ENCODE measurements at regions not wholly inside any gene's neighbourhood (a gene's known extent, or its start where the extent isn't known, plus 50 kb on each side); places are given as distances from the start of the nearest gene placed in this dataset.

DNA sequence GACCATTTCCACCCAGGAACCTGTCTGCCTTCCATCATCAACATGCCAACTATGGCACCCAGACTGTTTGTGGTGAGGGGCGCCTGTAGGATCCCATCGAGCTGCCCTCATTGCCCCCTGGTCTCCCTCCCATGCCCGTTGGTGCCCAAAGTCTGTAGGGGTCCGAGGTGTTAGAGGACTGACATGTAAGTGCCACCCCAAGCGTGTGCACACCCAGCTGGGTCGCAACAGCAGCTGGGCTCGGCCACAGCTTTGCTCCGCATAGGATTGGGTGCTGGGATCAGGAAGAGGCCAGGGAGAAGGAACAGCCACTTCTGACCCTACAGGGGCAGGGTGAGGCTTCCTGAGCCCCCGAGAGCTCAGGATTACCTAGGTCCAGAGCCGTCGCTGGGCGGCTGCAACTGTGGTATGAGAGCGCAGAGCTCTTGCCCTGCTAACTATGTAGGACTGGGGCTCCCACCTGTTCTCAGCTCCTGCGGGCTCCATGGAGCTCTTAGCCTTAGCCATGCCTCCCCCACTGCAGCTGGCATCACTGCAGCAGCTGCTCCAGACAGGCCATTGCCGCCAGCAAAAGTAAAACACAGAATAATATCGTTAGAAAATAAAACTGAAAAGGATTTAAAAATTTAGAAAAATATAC lies 1160.3 kb downstream of the FSTL5 start:
- no peak for DNase-seq (ENCODE audit: low read depth)

DNA sequence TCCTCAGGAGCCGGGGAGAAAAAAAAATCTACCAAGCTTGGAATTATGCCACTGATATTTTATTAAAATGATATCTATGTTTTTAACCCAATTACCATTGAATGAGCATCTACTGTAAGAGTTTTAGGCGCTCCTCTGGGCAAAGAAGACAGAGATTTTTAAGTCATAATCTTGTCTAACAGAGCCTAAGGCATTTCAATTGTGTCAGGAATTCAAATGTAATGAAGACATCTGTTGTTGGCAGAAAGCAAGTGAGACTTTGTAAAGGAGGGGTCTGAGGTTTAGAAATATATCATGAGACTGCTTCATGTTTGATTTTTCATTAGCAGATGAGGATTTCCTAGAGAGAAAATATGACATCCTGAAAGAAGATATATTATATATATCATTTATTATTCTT lies 1158.1 kb downstream of the FSTL5 start:
- DNase-seq (ENCODE audit: low read depth), result no peak

DNA sequence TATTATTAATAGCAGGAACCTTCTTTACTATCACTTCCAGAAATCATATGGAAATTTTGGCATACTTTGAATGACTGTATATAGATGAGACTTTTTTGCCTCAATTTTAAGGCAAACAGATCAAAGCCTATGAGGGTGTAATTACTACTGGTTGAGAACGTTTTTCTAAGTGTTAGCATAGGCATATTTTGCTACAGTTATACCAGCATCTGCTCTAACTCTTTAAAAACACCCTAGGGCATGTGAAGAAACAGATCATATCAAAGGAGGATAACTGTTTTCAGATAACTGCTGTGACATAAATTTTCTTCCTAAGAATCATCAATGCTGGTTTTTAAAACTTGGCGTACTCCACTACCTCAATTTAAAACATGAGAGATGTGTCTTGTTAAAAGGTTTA lies 1155.3 kb downstream of the FSTL5 start:
- DNase-seq (ENCODE audit: low read depth), result no peak

DNA sequence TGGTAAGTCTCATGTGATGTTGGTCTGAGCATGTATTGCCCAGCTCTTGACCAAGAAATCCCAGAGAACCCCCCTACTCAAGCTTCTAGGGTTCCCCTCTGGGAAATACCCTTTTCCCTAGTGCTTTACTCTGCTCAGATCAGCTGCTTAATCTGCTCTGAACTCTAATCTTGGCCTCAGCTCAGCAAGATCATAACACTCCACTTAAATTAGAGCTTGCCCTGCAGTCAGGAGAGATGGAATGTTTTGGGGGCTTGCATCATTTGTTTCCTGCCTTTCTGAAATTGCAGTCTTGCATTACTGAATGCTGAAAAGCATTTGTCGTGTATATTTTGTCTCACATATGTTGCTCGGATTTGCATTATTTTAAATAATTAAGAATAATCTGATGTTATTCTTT lies 1153.6 kb downstream of the FSTL5 start:
- no peak for DNase-seq (ENCODE audit: low read depth)
